ENCODE measurements at regions not wholly inside any gene's neighbourhood (a gene's known extent, or its start where the extent isn't known, plus 50 kb on each side); places are given as distances from the start of the nearest gene placed in this dataset.

- intact Hi-C loops (cut with DNase I) = no loop called here
- TF ChIP-seq, protein P1, sequence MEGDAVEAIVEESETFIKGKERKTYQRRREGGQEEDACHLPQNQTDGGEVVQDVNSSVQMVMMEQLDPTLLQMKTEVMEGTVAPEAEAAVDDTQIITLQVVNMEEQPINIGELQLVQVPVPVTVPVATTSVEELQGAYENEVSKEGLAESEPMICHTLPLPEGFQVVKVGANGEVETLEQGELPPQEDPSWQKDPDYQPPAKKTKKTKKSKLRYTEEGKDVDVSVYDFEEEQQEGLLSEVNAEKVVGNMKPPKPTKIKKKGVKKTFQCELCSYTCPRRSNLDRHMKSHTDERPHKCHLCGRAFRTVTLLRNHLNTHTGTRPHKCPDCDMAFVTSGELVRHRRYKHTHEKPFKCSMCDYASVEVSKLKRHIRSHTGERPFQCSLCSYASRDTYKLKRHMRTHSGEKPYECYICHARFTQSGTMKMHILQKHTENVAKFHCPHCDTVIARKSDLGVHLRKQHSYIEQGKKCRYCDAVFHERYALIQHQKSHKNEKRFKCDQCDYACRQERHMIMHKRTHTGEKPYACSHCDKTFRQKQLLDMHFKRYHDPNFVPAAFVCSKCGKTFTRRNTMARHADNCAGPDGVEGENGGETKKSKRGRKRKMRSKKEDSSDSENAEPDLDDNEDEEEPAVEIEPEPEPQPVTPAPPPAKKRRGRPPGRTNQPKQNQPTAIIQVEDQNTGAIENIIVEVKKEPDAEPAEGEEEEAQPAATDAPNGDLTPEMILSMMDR (IDR thresholded peaks at IDR 0.05; ENCODE audit: borderline replicate concordance, extremely low read depth, insufficient read depth) = no peak
- no peaks in the 10 kb centered on the region for H3K4me1 ChIP-seq (ENCODE audit: control insufficient read depth in 2 of 3, insufficient read depth in 2 of 3, low read depth in 1 of 3, low read length in 3 of 3)
- no peak for FAIRE-seq
- H3K9ac ChIP-seq (ENCODE audit: low read length in 3 of 3) = no peak overlapping the region
- no peaks in the 10 kb centered on the region for H3K27me3 ChIP-seq (ENCODE audit: control insufficient read depth, insufficient read depth, low read length)
- no peak overlapping the region for H3K4me3 ChIP-seq (ENCODE audit: low read length in 3 of 3)
- H3K9me3 ChIP-seq (ENCODE audit: control insufficient read depth in 2 of 3, insufficient read depth in 1 of 3, low read length in 3 of 3) = no peaks in the 10 kb centered on the region
- H3K36me3 ChIP-seq (ENCODE audit: control insufficient read depth in 2 of 3, insufficient read depth in 3 of 3, low read length in 3 of 3) = no peaks in the 10 kb centered on the region
- no peak for DNase-seq
- H3K27ac ChIP-seq (ENCODE audit: low read depth in 2 of 2, low read length in 2 of 2) = no peak overlapping the region
Observed at GRCh38 chr3:55413236-55413635, 73.9 kb downstream of the WNT5A start.

GRCh38 chr3:55412545-55412944, 74.6 kb downstream of the WNT5A start:
- intact Hi-C loops (cut with DNase I) = no loop called here
- no peaks in the 10 kb centered on the region for H3K4me1 ChIP-seq (ENCODE audit: control insufficient read depth in 2 of 3, insufficient read depth in 2 of 3, low read depth in 1 of 3, low read length in 3 of 3)
- no peaks in the 10 kb centered on the region for H3K27me3 ChIP-seq (ENCODE audit: control insufficient read depth, insufficient read depth, low read length)
- TF ChIP-seq, protein P1 (IDR thresholded peaks at IDR 0.05; ENCODE audit: borderline replicate concordance, extremely low read depth, insufficient read depth) = no peak
- DNase-seq = peak in 2 of 5 donors; percentile 13 to 27
- H3K9me3 ChIP-seq (ENCODE audit: control insufficient read depth in 2 of 3, insufficient read depth in 1 of 3, low read length in 3 of 3) = no peaks in the 10 kb centered on the region
- no peak overlapping the region for H3K4me3 ChIP-seq (ENCODE audit: low read length in 3 of 3)
- FAIRE-seq = no peak
- H3K36me3 ChIP-seq (ENCODE audit: control insufficient read depth in 2 of 3, insufficient read depth in 3 of 3, low read length in 3 of 3) = no peaks in the 10 kb centered on the region
- no peak overlapping the region for H3K27ac ChIP-seq (ENCODE audit: low read depth in 2 of 2, low read length in 2 of 2)
- no peak overlapping the region for H3K9ac ChIP-seq (ENCODE audit: low read length in 3 of 3)

- H3K27ac ChIP-seq (ENCODE audit: low read depth in 2 of 2, low read length in 2 of 2) = no peak overlapping the region
- no peak overlapping the region for H3K4me3 ChIP-seq (ENCODE audit: low read length in 3 of 3)
- no peaks in the 10 kb centered on the region for H3K27me3 ChIP-seq (ENCODE audit: control insufficient read depth, insufficient read depth, low read length)
- H3K9ac ChIP-seq (ENCODE audit: low read length in 3 of 3) = no peak overlapping the region
- DNase-seq (no peak), FAIRE-seq (no peak)
- intact Hi-C loops (cut with DNase I) = no loop called here
- TF ChIP-seq, protein P1 (IDR thresholded peaks at IDR 0.05; ENCODE audit: borderline replicate concordance, extremely low read depth, insufficient read depth) = no peak
- peaks cover 0 to 3% (median 0%) of the 10 kb centered on the region in 3 donors for H3K9me3 ChIP-seq (ENCODE audit: control insufficient read depth in 2 of 3, insufficient read depth in 1 of 3, low read length in 3 of 3)
- no peaks in the 10 kb centered on the region for H3K4me1 ChIP-seq (ENCODE audit: control insufficient read depth in 2 of 3, insufficient read depth in 2 of 3, low read depth in 1 of 3, low read length in 3 of 3)
- no peaks in the 10 kb centered on the region for H3K36me3 ChIP-seq (ENCODE audit: control insufficient read depth in 2 of 3, insufficient read depth in 3 of 3, low read length in 3 of 3)
Observed at GRCh38 chr3:55409806-55410205, 77.3 kb downstream of the WNT5A start.

GRCh38 chr3:55408193-55408826, 78.8 kb downstream of the WNT5A start:
- DNase-seq (no peak), FAIRE-seq (no peak)
- Histone ChIP-seq H3K9me3 (ENCODE audit: control insufficient read depth in 2 of 3, insufficient read depth in 1 of 3, low read length in 3 of 3) (peaks cover 0 to 3% (median 0%) of the 10 kb centered on the region in 3 donors), H3K27ac (ENCODE audit: low read depth in 2 of 2, low read length in 2 of 2) (no peak overlapping the region), H3K9ac (ENCODE audit: low read length in 3 of 3) (no peak overlapping the region), H3K36me3 (ENCODE audit: control insufficient read depth in 2 of 3, insufficient read depth in 3 of 3, low read length in 3 of 3) (no peaks in the 10 kb centered on the region), H3K4me3 (ENCODE audit: low read length in 3 of 3) (no peak overlapping the region), H3K27me3 (ENCODE audit: control insufficient read depth, insufficient read depth, low read length) (no peaks in the 10 kb centered on the region), H3K4me1 (ENCODE audit: control insufficient read depth in 2 of 3, insufficient read depth in 2 of 3, low read depth in 1 of 3, low read length in 3 of 3) (no peaks in the 10 kb centered on the region)
- TF ChIP-seq, protein P1 (IDR thresholded peaks at IDR 0.05; ENCODE audit: borderline replicate concordance, extremely low read depth, insufficient read depth) = no peak
- intact Hi-C loops (cut with DNase I) = no loop called here
